ENCODE measurements at regions not wholly inside any gene's neighbourhood (a gene's known extent, or its start where the extent isn't known, plus 50 kb on each side); places are given as distances from the start of the nearest gene placed in this dataset.

GRCh38 chr5:109924237-109925107 lies 234.7 kb downstream of the MAN2A1 start:
- Histone ChIP-seq H2AFZ (ENCODE audit: low read depth, low read length) (no peak overlapping the region), H3K9ac (replicated peaks; ENCODE audit: extremely low read depth, insufficient read depth, low read length) (no peak overlapping the region), H3K9me3 (replicated peaks; ENCODE audit: control insufficient read depth, insufficient read depth, low read length) (no peaks in the 10 kb centered on the region), H3K9me1 (replicated peaks; ENCODE audit: control insufficient read depth, extremely low read depth, insufficient read depth, low read length) (no peaks in the 10 kb centered on the region), H3K27ac (ENCODE audit: insufficient read depth, low read depth, low read length) (no peak overlapping the region), H3K4me2 (ENCODE audit: insufficient read depth, low read length) (no peak overlapping the region), H4K20me1 (replicated peaks; ENCODE audit: control insufficient read depth, extremely low read depth, insufficient read depth, low read length) (no peaks in the 10 kb centered on the region), H3K4me1 (ENCODE audit: control insufficient read depth, extremely low read depth, insufficient read depth, low read length) (no peaks in the 10 kb centered on the region), H3K36me3 (ENCODE audit: control insufficient read depth in 2 of 2, extremely low read depth in 1 of 2, insufficient read depth in 2 of 2, low read length in 2 of 2) (no peaks in the 10 kb centered on the region), H3K4me3 (replicated peaks in 1 of 3; ENCODE audit: insufficient read depth in 1 of 3, low read depth in 1 of 3, low read length in 3 of 3) (no peak overlapping the region), H3K79me2 (ENCODE audit: control insufficient read depth, insufficient read depth, low read length) (no peaks in the 10 kb centered on the region), H3K27me3 (ENCODE audit: control insufficient read depth in 2 of 2, insufficient read depth in 2 of 2, low read length in 2 of 2) (no peaks in the 10 kb centered on the region)
- dilution Hi-C loops (cut with MboI; ENCODE audit: extremely low pct_ligation_motif_present, low sequenced_read_pairs): no loop called here
- DNase-seq (ENCODE audit: low read depth, low spot score) (no peak), FAIRE-seq (no peak)
- TF ChIP-seq EZH2 (IDR thresholded peaks at IDR 0.05; ENCODE audit: borderline replicate concordance, low read depth, low read length, severe bottlenecking) (no peak), CTCF (IDR thresholded peaks at IDR 0.05; ENCODE audit: extremely low read depth in 1 of 2, insufficient read depth in 1 of 2, low read depth in 1 of 2, low read length in 2 of 2) (no peak), MAX (IDR thresholded peaks at IDR 0.05; ENCODE audit: insufficient read depth, insufficient read length) (no peak), JUN (IDR thresholded peaks at IDR 0.05; ENCODE audit: borderline replicate concordance, insufficient read depth, insufficient read length, low read depth) (no peak), FOS (IDR thresholded peaks at IDR 0.05; ENCODE audit: borderline replicate concordance, insufficient read depth, low read length) (no peak), POLR2A (IDR thresholded peaks at IDR 0.05; ENCODE audit: low read depth, low read length) (no peak)
- ChIA-PET CTCF (no interaction called here), POLR2A (no interaction called here)
- no TSS peak for BruUV-seq (replicated peaks)
- intact Hi-C loops (cut with micrococcal nuclease): no loop called here

Data from endothelial cell of umbilical vein (primary cell).